Central memory CD8-positive, alpha-beta T cell (primary cell): ENCODE measurements at regions not wholly inside any gene's neighbourhood (a gene's known extent, or its start where the extent isn't known, plus 50 kb on each side); places are given as distances from the start of the nearest gene placed in this dataset.
"Not testable (repeated sequence)": the region's sequence is repeated elsewhere in the genome, so short reads cannot be mapped to it uniquely, and the experiment has no call there.

Experiments
- ATAC-seq: fragments of 150-1000 bp; cut with Tn5 transposase; replicated peaks from 2 replicates; pipeline ENCODE4 v1.10.0; 2022; ENCODE audit warnings: mild to moderate bottlenecking, moderate FRiP score, moderate number of reproducible peaks; ENCODE audit not compliant: poor library complexity, severe bottlenecking; ENCODE audit errors: extremely low read depth
- DNase-seq, 2 donors: peaks; one replicate each; pipeline ENCODE4 v3.0.0; 2021; ENCODE audit warnings: low spot score in 2 of 2
- H3K27ac Mint-ChIP-seq: one replicate; pipeline ENCODE4 v1.8.0; 2022; ENCODE audit warnings: low read depth, mild to moderate bottlenecking, moderate library complexity, mixed read lengths
- H3K27me3 Mint-ChIP-seq: one replicate; pipeline ENCODE4 v1.8.0; 2022; ENCODE audit warnings: mixed read lengths
- H3K36me3 Mint-ChIP-seq: one replicate; pipeline ENCODE4 v1.8.0; 2022; ENCODE audit warnings: mild to moderate bottlenecking, moderate library complexity, mixed read lengths; ENCODE audit not compliant: insufficient read depth
- H3K4me1 Mint-ChIP-seq: one replicate; pipeline ENCODE4 v1.8.0; 2022; ENCODE audit warnings: mixed read lengths
- H3K4me3 Mint-ChIP-seq: one replicate; pipeline ENCODE4 v1.8.0; 2022; ENCODE audit warnings: mild to moderate bottlenecking, moderate library complexity, mixed read lengths
- H3K9me3 Mint-ChIP-seq: one replicate; pipeline ENCODE4 v1.8.0; 2022; ENCODE audit warnings: mixed read lengths

GRCh38 chr2:89969190-89969589 is 1277.7 kb downstream of the RPIA start:
- H3K9me3 Mint-ChIP-seq, ATAC-seq, H3K36me3 Mint-ChIP-seq, H3K4me1 Mint-ChIP-seq, DNase-seq, H3K4me3 Mint-ChIP-seq, H3K27me3 Mint-ChIP-seq, H3K27ac Mint-ChIP-seq: not testable (repeated sequence)

GRCh38 chr2:89973849-89974248 is 1282.4 kb downstream of the RPIA start:
- not testable (repeated sequence) for H3K4me3 Mint-ChIP-seq, ATAC-seq, DNase-seq, H3K27me3 Mint-ChIP-seq, H3K9me3 Mint-ChIP-seq, H3K4me1 Mint-ChIP-seq, H3K27ac Mint-ChIP-seq, H3K36me3 Mint-ChIP-seq

- not testable (repeated sequence) for ATAC-seq, DNase-seq, H3K36me3 Mint-ChIP-seq, H3K27ac Mint-ChIP-seq, H3K27me3 Mint-ChIP-seq, H3K4me3 Mint-ChIP-seq, H3K9me3 Mint-ChIP-seq, H3K4me1 Mint-ChIP-seq
Measured at GRCh38 chr2:89979826-89980537, 1288.5 kb downstream of the RPIA start.

GRCh38 chr2:89982246-89982645 is 1290.8 kb downstream of the RPIA start:
- not testable (repeated sequence) for H3K27me3 Mint-ChIP-seq, H3K36me3 Mint-ChIP-seq, H3K4me1 Mint-ChIP-seq, H3K9me3 Mint-ChIP-seq, H3K27ac Mint-ChIP-seq, ATAC-seq, DNase-seq, H3K4me3 Mint-ChIP-seq

- not testable (repeated sequence) for H3K27ac Mint-ChIP-seq, H3K36me3 Mint-ChIP-seq, H3K9me3 Mint-ChIP-seq, H3K27me3 Mint-ChIP-seq, H3K4me3 Mint-ChIP-seq, ATAC-seq, DNase-seq, H3K4me1 Mint-ChIP-seq
Measured at GRCh38 chr2:89985650-89986049, 1294.2 kb downstream of the RPIA start.

GRCh38 chr2:89986532-89986931 is 1295.1 kb downstream of the RPIA start:
- DNase-seq, result not testable (repeated sequence)
- H3K9me3 Mint-ChIP-seq, result peaks cover 11% of the 10 kb centered on the region

GRCh38 chr2:89996779-89997178 is 1305.3 kb downstream of the RPIA start:
- H3K4me1 Mint-ChIP-seq, DNase-seq, H3K4me3 Mint-ChIP-seq, H3K36me3 Mint-ChIP-seq, H3K27ac Mint-ChIP-seq, H3K27me3 Mint-ChIP-seq, H3K9me3 Mint-ChIP-seq, ATAC-seq: not testable (repeated sequence)

More at GRCh38 chr2:89986532-89986931, 1295.1 kb downstream of the RPIA start:
- not testable (repeated sequence) for ATAC-seq, H3K27ac Mint-ChIP-seq, H3K27me3 Mint-ChIP-seq, H3K36me3 Mint-ChIP-seq, H3K4me3 Mint-ChIP-seq, H3K4me1 Mint-ChIP-seq

- DNase-seq, H3K27me3 Mint-ChIP-seq, H3K4me1 Mint-ChIP-seq, ATAC-seq, H3K9me3 Mint-ChIP-seq, H3K4me3 Mint-ChIP-seq, H3K36me3 Mint-ChIP-seq, H3K27ac Mint-ChIP-seq: not testable (repeated sequence)
Measured at GRCh38 chr2:90004553-90004952, 1313.1 kb downstream of the RPIA start.

- not testable (repeated sequence) for H3K27me3 Mint-ChIP-seq, H3K36me3 Mint-ChIP-seq, H3K4me3 Mint-ChIP-seq, ATAC-seq, H3K4me1 Mint-ChIP-seq, H3K9me3 Mint-ChIP-seq, H3K27ac Mint-ChIP-seq, DNase-seq
Measured at GRCh38 chr2:90010442-90011100, 1319.1 kb downstream of the RPIA start.

GRCh38 chr2:90011101-90011443 is 1319.6 kb downstream of the RPIA start:
- H3K9me3 Mint-ChIP-seq, H3K4me1 Mint-ChIP-seq, H3K4me3 Mint-ChIP-seq, H3K27ac Mint-ChIP-seq, H3K27me3 Mint-ChIP-seq, H3K36me3 Mint-ChIP-seq, ATAC-seq, DNase-seq: not testable (repeated sequence)

- not testable (repeated sequence) for DNase-seq, H3K27ac Mint-ChIP-seq, H3K4me3 Mint-ChIP-seq, H3K9me3 Mint-ChIP-seq, H3K4me1 Mint-ChIP-seq, H3K27me3 Mint-ChIP-seq, ATAC-seq, H3K36me3 Mint-ChIP-seq
Measured at GRCh38 chr2:90019908-90020307, 1328.4 kb downstream of the RPIA start.

GRCh38 chr2:90021234-90021633 is 1329.8 kb downstream of the RPIA start:
- H3K4me1 Mint-ChIP-seq, H3K9me3 Mint-ChIP-seq, ATAC-seq, DNase-seq, H3K4me3 Mint-ChIP-seq, H3K27ac Mint-ChIP-seq, H3K36me3 Mint-ChIP-seq, H3K27me3 Mint-ChIP-seq: not testable (repeated sequence)

- H3K27me3 Mint-ChIP-seq, H3K4me3 Mint-ChIP-seq, H3K9me3 Mint-ChIP-seq, ATAC-seq, H3K27ac Mint-ChIP-seq, DNase-seq, H3K4me1 Mint-ChIP-seq, H3K36me3 Mint-ChIP-seq: not testable (repeated sequence)
Measured at GRCh38 chr2:90027231-90027643, 1335.8 kb downstream of the RPIA start.
